Liver (tissue), 8 donors: ENCODE measurements at regions not wholly inside any gene's neighbourhood (a gene's known extent, or its start where the extent isn't known, plus 50 kb on each side); places are given as distances from the start of the nearest gene placed in this dataset.

ENCODE experiments used
- DNase-seq: peaks from one replicate; pipeline ENCODE4 v3.0.0-alpha.2; 2017; ENCODE audit warnings: low spot score
- H3K27ac ChIP-seq, 2 donors: one replicate each; pipeline ENCODE4 v1.7.0; 2013; ENCODE audit warnings: inconsistent platforms in 2 of 2, low read length in 2 of 2, control low read depth in 1 of 2, low read depth in 1 of 2, mild to moderate bottlenecking in 1 of 2
- H3K27me3 ChIP-seq, 4 donors: one replicate each; pipeline versions ENCODE4 v1.6.1 to v1.7.0; 2013; ENCODE audit warnings: low read length in 3 of 4, inconsistent platforms in 1 of 4, mild to moderate bottlenecking in 1 of 4, moderate library complexity in 1 of 4; ENCODE audit not compliant: control insufficient read depth in 4 of 4, insufficient read depth in 4 of 4
- H3K36me3 ChIP-seq, 4 donors: one replicate each; pipeline versions ENCODE4 v1.6.1 to v1.7.0; 2013; ENCODE audit warnings: low read length in 3 of 4, mild to moderate bottlenecking in 3 of 4, low read depth in 1 of 4, moderate library complexity in 1 of 4; ENCODE audit not compliant: control insufficient read depth in 4 of 4, insufficient read depth in 3 of 4
- H3K4me1 ChIP-seq, 4 donors: one replicate each; pipeline versions ENCODE4 v1.6.1 to v1.7.0; 2013; ENCODE audit warnings: low read length in 3 of 4, mild to moderate bottlenecking in 3 of 4, moderate library complexity in 1 of 4; ENCODE audit not compliant: control insufficient read depth in 4 of 4, insufficient read depth in 4 of 4
- H3K4me3 ChIP-seq, 3 donors: one replicate each; pipeline versions ENCODE4 v1.6.1 to v1.7.0; 2013; ENCODE audit warnings: low read length in 3 of 3, control low read depth in 1 of 3, low read depth in 1 of 3, mild to moderate bottlenecking in 1 of 3
- H3K9ac ChIP-seq, 2 donors: one replicate each; pipeline ENCODE4 v1.7.0; 2013; ENCODE audit warnings: low read length in 2 of 2, mild to moderate bottlenecking in 2 of 2, moderate library complexity in 2 of 2, control low read depth in 1 of 2, low read depth in 1 of 2
- H3K9me3 ChIP-seq, 4 donors: one replicate each; pipeline versions ENCODE4 v1.6.1 to v1.7.0; 2013; ENCODE audit warnings: low read length in 3 of 4; ENCODE audit not compliant: control insufficient read depth in 4 of 4
- EGR1 ChIP-seq, 2 donors: IDR thresholded peaks; 2 replicates each; pipeline ENCODE4 v1.6.1; 2016 to 2018; ENCODE audit warnings: antibody characterized with exemption in 2 of 2, low read depth in 2 of 2
- FOXA1 ChIP-seq: IDR thresholded peaks from 2 replicates; pipeline ENCODE4 v1.6.1; 2016; ENCODE audit warnings: antibody characterized with exemption
- FOXA2 ChIP-seq: IDR thresholded peaks from 2 replicates; pipeline ENCODE4 v1.6.1; 2016; ENCODE audit warnings: antibody characterized with exemption
- GABPA ChIP-seq, 2 donors: IDR thresholded peaks in 1 of 2; conservative IDR thresholded peaks in 1 of 2; 2 replicates each; pipeline ENCODE4 v1.6.1; 2016; ENCODE audit warnings: antibody characterized with exemption in 2 of 2, mild to moderate bottlenecking in 1 of 2, moderate library complexity in 1 of 2
- HNF4A ChIP-seq, 2 donors: conservative IDR thresholded peaks; 2 replicates each; pipeline ENCODE4 v1.6.1; 2016; ENCODE audit warnings: antibody characterized with exemption in 2 of 2, mild to moderate bottlenecking in 2 of 2
- HNF4G ChIP-seq: IDR thresholded peaks from 2 replicates; pipeline ENCODE4 v1.6.1; 2016; ENCODE audit warnings: antibody characterized with exemption
- JUND ChIP-seq, 2 donors: IDR thresholded peaks; 2 replicates each; pipeline ENCODE4 v1.6.1; 2016; ENCODE audit warnings: antibody characterized with exemption in 2 of 2
- NR2F2 ChIP-seq: IDR thresholded peaks from 2 replicates; pipeline ENCODE4 v1.6.1; 2016; ENCODE audit warnings: antibody characterized with exemption
- RXRA ChIP-seq, 2 donors: IDR thresholded peaks; 2 replicates each; pipeline ENCODE4 v1.6.1; 2017 to 2018; ENCODE audit warnings: antibody characterized with exemption in 2 of 2, mild to moderate bottlenecking in 1 of 2
- TAF1 ChIP-seq: conservative IDR thresholded peaks from 2 replicates; pipeline ENCODE4 v1.6.1; 2016; ENCODE audit warnings: antibody characterized with exemption, mild to moderate bottlenecking
- YY1 ChIP-seq: IDR thresholded peaks from 2 replicates; pipeline ENCODE4 v1.6.1; 2016; ENCODE audit warnings: antibody characterized with exemption, mild to moderate bottlenecking
- WGBS: extraction: QIAGEN DNeasy Blood & Tissue Kit; methylation state at CpG from one replicate; pipeline ENCODE4 v1.1.7; 2013; 5-methylcytosine and 5-hydroxymethylcytosine counted together
- TF ChIP-seq, protein P1 (sequence below): IDR thresholded peaks from 2 replicates; pipeline ENCODE4 v1.6.1; 2016; ENCODE audit warnings: antibody characterized with exemption, mild to moderate bottlenecking
- TF ChIP-seq, protein P2 (sequence below): fragments of 150-350 bp; IDR thresholded peaks from 2 replicates; pipeline ENCODE4 v1.5.1; 2017; ENCODE audit warnings: improper control_type of control experiment, low read depth, low read length; ENCODE audit not compliant: missing input control
- TF ChIP-seq, protein P3 (sequence below): IDR thresholded peaks from 2 replicates; pipeline ENCODE4 v1.6.1; 2016; ENCODE audit warnings: antibody characterized with exemption
- donor health status: healthy.
- donor health status: healthy.
- donor health status: healthy.
- donor health status: healthy.
- donor health status: healthy.

DNA sequence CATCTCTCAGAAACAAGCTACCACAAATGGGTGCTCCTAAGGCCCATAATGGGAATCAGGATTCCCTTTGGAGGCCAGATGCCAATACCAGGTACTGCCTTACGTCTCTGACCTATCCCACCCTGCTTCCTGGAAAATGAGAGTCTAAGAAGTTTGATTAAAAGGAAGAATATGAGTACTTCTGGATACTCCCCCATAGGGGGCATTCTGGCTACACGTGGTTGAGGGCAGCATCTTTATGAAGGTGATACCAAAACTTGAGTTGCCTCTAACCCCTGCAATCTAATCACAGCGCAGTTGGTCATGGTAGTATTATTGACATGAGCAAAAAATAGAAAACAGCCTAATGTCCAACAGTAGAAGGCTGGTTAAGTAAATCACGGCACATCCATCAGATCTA, 184.2 kb upstream of the LHX5 start (continued):
- TF ChIP-seq, protein P1, sequence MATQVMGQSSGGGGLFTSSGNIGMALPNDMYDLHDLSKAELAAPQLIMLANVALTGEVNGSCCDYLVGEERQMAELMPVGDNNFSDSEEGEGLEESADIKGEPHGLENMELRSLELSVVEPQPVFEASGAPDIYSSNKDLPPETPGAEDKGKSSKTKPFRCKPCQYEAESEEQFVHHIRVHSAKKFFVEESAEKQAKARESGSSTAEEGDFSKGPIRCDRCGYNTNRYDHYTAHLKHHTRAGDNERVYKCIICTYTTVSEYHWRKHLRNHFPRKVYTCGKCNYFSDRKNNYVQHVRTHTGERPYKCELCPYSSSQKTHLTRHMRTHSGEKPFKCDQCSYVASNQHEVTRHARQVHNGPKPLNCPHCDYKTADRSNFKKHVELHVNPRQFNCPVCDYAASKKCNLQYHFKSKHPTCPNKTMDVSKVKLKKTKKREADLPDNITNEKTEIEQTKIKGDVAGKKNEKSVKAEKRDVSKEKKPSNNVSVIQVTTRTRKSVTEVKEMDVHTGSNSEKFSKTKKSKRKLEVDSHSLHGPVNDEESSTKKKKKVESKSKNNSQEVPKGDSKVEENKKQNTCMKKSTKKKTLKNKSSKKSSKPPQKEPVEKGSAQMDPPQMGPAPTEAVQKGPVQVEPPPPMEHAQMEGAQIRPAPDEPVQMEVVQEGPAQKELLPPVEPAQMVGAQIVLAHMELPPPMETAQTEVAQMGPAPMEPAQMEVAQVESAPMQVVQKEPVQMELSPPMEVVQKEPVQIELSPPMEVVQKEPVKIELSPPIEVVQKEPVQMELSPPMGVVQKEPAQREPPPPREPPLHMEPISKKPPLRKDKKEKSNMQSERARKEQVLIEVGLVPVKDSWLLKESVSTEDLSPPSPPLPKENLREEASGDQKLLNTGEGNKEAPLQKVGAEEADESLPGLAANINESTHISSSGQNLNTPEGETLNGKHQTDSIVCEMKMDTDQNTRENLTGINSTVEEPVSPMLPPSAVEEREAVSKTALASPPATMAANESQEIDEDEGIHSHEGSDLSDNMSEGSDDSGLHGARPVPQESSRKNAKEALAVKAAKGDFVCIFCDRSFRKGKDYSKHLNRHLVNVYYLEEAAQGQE = no peak
- TF ChIP-seq FOXA1 (no peak), JUND (IDR thresholded peaks at IDR 0.05) (no peak), HNF4G (no peak), HNF4A (conservative IDR thresholded peaks at IDR 0.05) (no peak), TAF1 (no peak)

DNA sequence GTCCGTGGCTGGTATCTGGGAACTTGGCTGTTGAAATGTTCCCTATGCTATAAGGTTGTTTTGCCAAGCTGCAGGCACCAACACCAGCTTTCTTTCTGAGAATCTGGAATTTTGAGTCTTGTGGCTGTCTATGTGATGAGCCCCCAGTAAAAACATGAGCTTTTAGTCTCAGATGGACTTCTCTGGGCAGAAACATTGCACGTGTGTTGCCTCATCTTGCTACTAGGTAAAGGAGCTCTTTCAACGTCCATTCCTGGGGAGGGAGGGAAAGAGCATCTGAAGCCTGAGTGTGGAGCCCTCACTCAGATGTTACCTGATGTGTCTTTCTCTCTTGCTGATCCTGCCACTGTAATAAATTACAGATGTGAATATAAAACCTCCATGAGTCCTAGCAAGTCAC, 183.8 kb upstream of the LHX5 start:
- Histone ChIP-seq H3K4me3 (no peak overlapping the region), H3K27me3 (peaks cover 0 to 6% (median 2%) of the 10 kb centered on the region in 4 donors), H3K27ac (no peak overlapping the region), H3K9me3 (peaks cover 5 to 17% (median 10%) of the 10 kb centered on the region in 4 donors), H3K36me3 (no peaks in the 10 kb centered on the region), H3K4me1 (no peaks in the 10 kb centered on the region), H3K9ac (no peak overlapping the region)
- WGBS = 69% methylated on average over 3 of the region's 3 CpGs
- DNase-seq = no peak
- TF ChIP-seq RXRA (IDR thresholded peaks at IDR 0.05) = no peak
- no peak for TF ChIP-seq JUND (IDR thresholded peaks at IDR 0.05)
- TF ChIP-seq, protein P2, sequence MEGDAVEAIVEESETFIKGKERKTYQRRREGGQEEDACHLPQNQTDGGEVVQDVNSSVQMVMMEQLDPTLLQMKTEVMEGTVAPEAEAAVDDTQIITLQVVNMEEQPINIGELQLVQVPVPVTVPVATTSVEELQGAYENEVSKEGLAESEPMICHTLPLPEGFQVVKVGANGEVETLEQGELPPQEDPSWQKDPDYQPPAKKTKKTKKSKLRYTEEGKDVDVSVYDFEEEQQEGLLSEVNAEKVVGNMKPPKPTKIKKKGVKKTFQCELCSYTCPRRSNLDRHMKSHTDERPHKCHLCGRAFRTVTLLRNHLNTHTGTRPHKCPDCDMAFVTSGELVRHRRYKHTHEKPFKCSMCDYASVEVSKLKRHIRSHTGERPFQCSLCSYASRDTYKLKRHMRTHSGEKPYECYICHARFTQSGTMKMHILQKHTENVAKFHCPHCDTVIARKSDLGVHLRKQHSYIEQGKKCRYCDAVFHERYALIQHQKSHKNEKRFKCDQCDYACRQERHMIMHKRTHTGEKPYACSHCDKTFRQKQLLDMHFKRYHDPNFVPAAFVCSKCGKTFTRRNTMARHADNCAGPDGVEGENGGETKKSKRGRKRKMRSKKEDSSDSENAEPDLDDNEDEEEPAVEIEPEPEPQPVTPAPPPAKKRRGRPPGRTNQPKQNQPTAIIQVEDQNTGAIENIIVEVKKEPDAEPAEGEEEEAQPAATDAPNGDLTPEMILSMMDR = no peak
- TF ChIP-seq GABPA (IDR thresholded peaks at IDR 0.05 in 1 of 2, conservative IDR thresholded peaks at IDR 0.05 in 1 of 2) = no peak
- TF ChIP-seq, protein P1 = no peak
- TF ChIP-seq TAF1 = no peak
- TF ChIP-seq, protein P3, sequence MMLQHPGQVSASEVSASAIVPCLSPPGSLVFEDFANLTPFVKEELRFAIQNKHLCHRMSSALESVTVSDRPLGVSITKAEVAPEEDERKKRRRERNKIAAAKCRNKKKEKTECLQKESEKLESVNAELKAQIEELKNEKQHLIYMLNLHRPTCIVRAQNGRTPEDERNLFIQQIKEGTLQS = no peak
- TF ChIP-seq FOXA1 = no peak
- no peak for TF ChIP-seq EGR1 (IDR thresholded peaks at IDR 0.05; ENCODE audit: low read depth in 2 of 2)
- no peak for TF ChIP-seq FOXA2
- no peak for TF ChIP-seq YY1
- TF ChIP-seq NR2F2 = no peak
- no peak for TF ChIP-seq HNF4G
